Uterus (tissue), 2 donors: ENCODE measurements at regions not wholly inside any gene's neighbourhood (a gene's known extent, or its start where the extent isn't known, plus 50 kb on each side); places are given as distances from the start of the nearest gene placed in this dataset.

Source experiments
- CTCF ChIP-seq, 4 experiments: fragments of 200-600 bp in 2 of 4; fragments of 450-650 bp in 2 of 4; sonication (generic) in 2 of 4; IDR thresholded peaks; one replicate each; pipeline ENCODE4 v1.5.1; 2016 to 2019; ENCODE audit warnings: antibody characterized with exemption in 4 of 4, mild to moderate bottlenecking in 2 of 4, moderate library complexity in 1 of 4
- POLR2A ChIP-seq, 2 donors: fragments of 450-650 bp; IDR thresholded peaks; one replicate each; pipeline ENCODE4 v1.6.1; 2016; ENCODE audit warnings: antibody characterized with exemption in 2 of 2, mild to moderate bottlenecking in 1 of 2, moderate library complexity in 1 of 2

- TF ChIP-seq POLR2A (IDR thresholded peaks at IDR 0.05) (no peak), CTCF (IDR thresholded peaks at IDR 0.05) (no peak)
These were observed 212.2 kb upstream of the RAB4A start for GRCh38 chr1:229058729-229059128.
